SK-N-SH treated with all-trans-retinoic acid at 6 μM for 48 hours (cell line): ENCODE measurements at regions not wholly inside any gene's neighbourhood (a gene's known extent, or its start where the extent isn't known, plus 50 kb on each side); places are given as distances from the start of the nearest gene placed in this dataset.

Experiments
- ARNTL ChIP-seq: fragments of 450-650 bp; formaldehyde crosslinking; IDR thresholded peaks from 2 replicates; pipeline ENCODE4 v1.5.0; 2020; ENCODE audit warnings: low read depth, mild to moderate bottlenecking, moderate library complexity, borderline replicate concordance
- CSDC2 ChIP-seq: fragments of 250-450 bp; sonication (Bioruptor Pico); IDR thresholded peaks from 2 replicates; pipeline ENCODE4 v1.5.0; 2020; ENCODE audit warnings: mild to moderate bottlenecking, moderate library complexity
- ESRRG ChIP-seq: fragments of 250-450 bp; sonication (Bioruptor Pico); IDR thresholded peaks from 2 replicates; pipeline ENCODE4 v1.6.1; 2021; ENCODE audit warnings: mild to moderate bottlenecking
- SNAI2 ChIP-seq: fragments of 250-450 bp; sonication (Bioruptor Pico); IDR thresholded peaks from 2 replicates; pipeline ENCODE4 v1.5.0; 2020; ENCODE audit warnings: mild to moderate bottlenecking, moderate library complexity
- ZFP3 ChIP-seq: fragments of 250-450 bp; sonication (Bioruptor Pico); IDR thresholded peaks from 2 replicates; pipeline ENCODE4 v1.5.0; 2020; ENCODE audit warnings: mild to moderate bottlenecking, moderate library complexity
- TF ChIP-seq, protein P1 (sequence below): fragments of 250-450 bp; sonication (Bioruptor Pico); IDR thresholded peaks from 2 replicates; pipeline ENCODE4 v1.5.1; 2020; ENCODE audit warnings: low read depth, mild to moderate bottlenecking, moderate library complexity

DNA sequence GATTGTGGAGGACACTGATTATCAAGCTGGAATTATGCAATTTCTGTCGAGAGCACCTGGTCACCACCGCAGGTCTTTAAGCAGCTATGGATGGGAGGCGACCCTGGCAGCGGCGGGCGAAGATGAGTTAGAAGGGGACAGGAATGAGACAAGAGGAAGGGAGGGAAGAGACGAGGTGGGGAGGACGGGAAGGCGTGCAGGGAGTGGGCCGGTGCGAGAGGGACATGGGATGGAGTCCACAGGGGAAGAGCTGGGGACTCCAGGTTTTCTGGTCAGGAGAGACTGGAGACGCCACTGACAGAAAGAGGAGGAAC lies 192.3 kb downstream of the MELK start:
- TF ChIP-seq ZFP3 (CRISPR knock-in tag) = no peak
- no peak for TF ChIP-seq CSDC2 (CRISPR knock-in tag)
- no peak for TF ChIP-seq ARNTL (CRISPR knock-in tag)
- no peak for TF ChIP-seq ESRRG (CRISPR knock-in tag)
- no peak for TF ChIP-seq SNAI2 (CRISPR knock-in tag)
- TF ChIP-seq, protein P1, sequence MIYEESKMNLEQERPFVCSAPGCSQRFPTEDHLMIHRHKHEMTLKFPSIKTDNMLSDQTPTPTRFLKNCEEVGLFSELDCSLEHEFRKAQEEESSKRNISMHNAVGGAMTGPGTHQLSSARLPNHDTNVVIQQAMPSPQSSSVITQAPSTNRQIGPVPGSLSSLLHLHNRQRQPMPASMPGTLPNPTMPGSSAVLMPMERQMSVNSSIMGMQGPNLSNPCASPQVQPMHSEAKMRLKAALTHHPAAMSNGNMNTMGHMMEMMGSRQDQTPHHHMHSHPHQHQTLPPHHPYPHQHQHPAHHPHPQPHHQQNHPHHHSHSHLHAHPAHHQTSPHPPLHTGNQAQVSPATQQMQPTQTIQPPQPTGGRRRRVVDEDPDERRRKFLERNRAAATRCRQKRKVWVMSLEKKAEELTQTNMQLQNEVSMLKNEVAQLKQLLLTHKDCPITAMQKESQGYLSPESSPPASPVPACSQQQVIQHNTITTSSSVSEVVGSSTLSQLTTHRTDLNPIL = no peak
